Adipocyte (in vitro differentiated cells): ENCODE measurements at regions not wholly inside any gene's neighbourhood (a gene's known extent, or its start where the extent isn't known, plus 50 kb on each side); places are given as distances from the start of the nearest gene placed in this dataset.

Experiments
- DNase-seq: peaks from one replicate; pipeline ENCODE4 v3.0.0-alpha.2; 2015; ENCODE audit warnings: low read depth
- H3K27me3 ChIP-seq: replicated peaks from 2 replicates; pipeline ENCODE4 v1.7.0; 2013; ENCODE audit warnings: mild to moderate bottlenecking, low read length, moderate library complexity; ENCODE audit not compliant: control insufficient read depth, insufficient read depth
- H3K36me3 ChIP-seq: 2 replicates; pipeline ENCODE4 v1.7.0; 2013; ENCODE audit warnings: low read length, mild to moderate bottlenecking, moderate library complexity; ENCODE audit not compliant: control insufficient read depth, insufficient read depth, severe bottlenecking
- H3K4me1 ChIP-seq: 2 replicates; pipeline ENCODE4 v1.7.0; 2013; ENCODE audit warnings: mild to moderate bottlenecking, low read length, moderate library complexity; ENCODE audit not compliant: control insufficient read depth, insufficient read depth
- H3K4me3 ChIP-seq: 2 replicates; pipeline ENCODE4 v1.7.0; 2013; ENCODE audit warnings: mild to moderate bottlenecking, low read length, moderate library complexity
- H3K9ac ChIP-seq: 2 replicates; pipeline ENCODE4 v1.7.0; 2013; ENCODE audit warnings: mild to moderate bottlenecking, low read length, moderate library complexity
- H3K9me3 ChIP-seq: 2 replicates; pipeline ENCODE4 v1.7.0; 2013; ENCODE audit warnings: mild to moderate bottlenecking, low read length, moderate library complexity; ENCODE audit not compliant: control insufficient read depth

GRCh38 chr6:50978380-50979170 lies 159.9 kb downstream of the TFAP2B start:
- Histone ChIP-seq H3K4me3 (no peak overlapping the region), H3K4me1 (no peaks in the 10 kb centered on the region), H3K27me3 (no peaks in the 10 kb centered on the region), H3K36me3 (no peaks in the 10 kb centered on the region), H3K9ac (no peak overlapping the region), H3K9me3 (no peaks in the 10 kb centered on the region)
- DNase-seq: no peak

GRCh38 chr6:50979171-50979525 lies 160.5 kb downstream of the TFAP2B start:
- Histone ChIP-seq H3K4me3 (no peak overlapping the region), H3K27me3 (no peaks in the 10 kb centered on the region), H3K9ac (no peak overlapping the region), H3K4me1 (no peaks in the 10 kb centered on the region), H3K9me3 (no peaks in the 10 kb centered on the region), H3K36me3 (no peaks in the 10 kb centered on the region)
- no peak for DNase-seq

- Histone ChIP-seq H3K9me3 (no peaks in the 10 kb centered on the region), H3K4me1 (no peaks in the 10 kb centered on the region), H3K27me3 (no peaks in the 10 kb centered on the region), H3K4me3 (no peak overlapping the region), H3K36me3 (no peaks in the 10 kb centered on the region), H3K9ac (no peak overlapping the region)
- no peak for DNase-seq
Observed at GRCh38 chr6:50984135-50984534, 165.5 kb downstream of the TFAP2B start.

GRCh38 chr6:50986319-50986718 lies 167.6 kb downstream of the TFAP2B start:
- H3K9ac ChIP-seq: no peak overlapping the region
- DNase-seq: no peak
- H3K4me1 ChIP-seq: no peaks in the 10 kb centered on the region
- no peaks in the 10 kb centered on the region for H3K36me3 ChIP-seq
- no peaks in the 10 kb centered on the region for H3K27me3 ChIP-seq
- H3K9me3 ChIP-seq: no peaks in the 10 kb centered on the region
- no peak overlapping the region for H3K4me3 ChIP-seq

- H3K36me3 ChIP-seq: no peaks in the 10 kb centered on the region
- H3K27me3 ChIP-seq: no peaks in the 10 kb centered on the region
- H3K4me3 ChIP-seq: no peak overlapping the region
- H3K4me1 ChIP-seq: no peaks in the 10 kb centered on the region
- no peaks in the 10 kb centered on the region for H3K9me3 ChIP-seq
- H3K9ac ChIP-seq: no peak overlapping the region
- DNase-seq: no peak
Observed at GRCh38 chr6:50989123-50989522, 170.5 kb downstream of the TFAP2B start.

GRCh38 chr6:50990750-50991446 lies 172.2 kb downstream of the TFAP2B start:
- no peaks in the 10 kb centered on the region for H3K27me3 ChIP-seq
- no peak overlapping the region for H3K4me3 ChIP-seq
- H3K9me3 ChIP-seq: no peaks in the 10 kb centered on the region
- no peak for DNase-seq
- H3K9ac ChIP-seq: no peak overlapping the region
- H3K4me1 ChIP-seq: no peaks in the 10 kb centered on the region
- no peaks in the 10 kb centered on the region for H3K36me3 ChIP-seq

GRCh38 chr6:50992232-50992631 lies 173.6 kb downstream of the TFAP2B start:
- H3K9ac ChIP-seq: no peak overlapping the region
- H3K27me3 ChIP-seq: no peaks in the 10 kb centered on the region
- H3K4me3 ChIP-seq: no peak overlapping the region
- no peaks in the 10 kb centered on the region for H3K36me3 ChIP-seq
- H3K4me1 ChIP-seq: no peaks in the 10 kb centered on the region
- no peaks in the 10 kb centered on the region for H3K9me3 ChIP-seq
- DNase-seq: no peak

- H3K27me3 ChIP-seq: no peaks in the 10 kb centered on the region
- H3K9ac ChIP-seq: no peak overlapping the region
- no peak overlapping the region for H3K4me3 ChIP-seq
- no peaks in the 10 kb centered on the region for H3K4me1 ChIP-seq
- H3K36me3 ChIP-seq: no peaks in the 10 kb centered on the region
- H3K9me3 ChIP-seq: no peaks in the 10 kb centered on the region
- DNase-seq: no peak
Observed at GRCh38 chr6:50992704-50993625, 174.3 kb downstream of the TFAP2B start.

GRCh38 chr6:50993941-50994720 lies 175.5 kb downstream of the TFAP2B start:
- no peak for DNase-seq
- Histone ChIP-seq H3K9ac (no peak overlapping the region), H3K4me3 (no peak overlapping the region), H3K27me3 (no peaks in the 10 kb centered on the region), H3K9me3 (no peaks in the 10 kb centered on the region), H3K4me1 (no peaks in the 10 kb centered on the region), H3K36me3 (no peaks in the 10 kb centered on the region)

- no peak for DNase-seq
- Histone ChIP-seq H3K27me3 (no peaks in the 10 kb centered on the region), H3K4me3 (no peak overlapping the region), H3K9ac (no peak overlapping the region), H3K9me3 (no peaks in the 10 kb centered on the region), H3K4me1 (no peaks in the 10 kb centered on the region), H3K36me3 (no peaks in the 10 kb centered on the region)
Observed at GRCh38 chr6:50995036-50995435, 176.4 kb downstream of the TFAP2B start.
